ENCODE measurements at regions not wholly inside any gene's neighbourhood (a gene's known extent, or its start where the extent isn't known, plus 50 kb on each side); places are given as distances from the start of the nearest gene placed in this dataset.
"Not testable (repeated sequence)": the region's sequence is repeated elsewhere in the genome, so short reads cannot be mapped to it uniquely, and the experiment has no call there.

GRCh38 chr12:67103521-67103920 is 165.6 kb upstream of the CAND1 start:
- DNase-seq = no peak
- intact Hi-C loops (cut with DNase I) = no loop called here

DNA sequence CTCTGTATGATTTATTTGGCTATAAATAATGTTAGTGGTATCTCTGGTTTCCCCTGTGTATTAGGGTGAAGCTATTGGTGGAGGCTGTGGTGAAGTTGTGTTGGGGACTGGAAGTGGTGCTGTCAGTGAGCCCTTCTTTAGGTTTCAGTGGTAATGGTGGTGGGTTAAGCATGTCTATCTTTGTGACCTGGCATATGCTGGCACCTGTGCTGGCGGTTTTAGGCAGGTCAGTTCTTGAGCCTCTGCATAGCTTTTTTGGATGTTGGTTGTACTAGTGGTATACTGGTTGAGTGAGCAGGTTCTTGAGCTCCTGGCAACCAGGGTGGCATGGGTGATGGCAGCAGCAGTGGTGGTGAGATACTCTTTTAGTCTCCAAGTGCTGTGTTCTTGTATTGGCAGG is 161.9 kb upstream of the CAND1 start:
- no peak for DNase-seq
- intact Hi-C loops (cut with DNase I) = no loop called here

DNA sequence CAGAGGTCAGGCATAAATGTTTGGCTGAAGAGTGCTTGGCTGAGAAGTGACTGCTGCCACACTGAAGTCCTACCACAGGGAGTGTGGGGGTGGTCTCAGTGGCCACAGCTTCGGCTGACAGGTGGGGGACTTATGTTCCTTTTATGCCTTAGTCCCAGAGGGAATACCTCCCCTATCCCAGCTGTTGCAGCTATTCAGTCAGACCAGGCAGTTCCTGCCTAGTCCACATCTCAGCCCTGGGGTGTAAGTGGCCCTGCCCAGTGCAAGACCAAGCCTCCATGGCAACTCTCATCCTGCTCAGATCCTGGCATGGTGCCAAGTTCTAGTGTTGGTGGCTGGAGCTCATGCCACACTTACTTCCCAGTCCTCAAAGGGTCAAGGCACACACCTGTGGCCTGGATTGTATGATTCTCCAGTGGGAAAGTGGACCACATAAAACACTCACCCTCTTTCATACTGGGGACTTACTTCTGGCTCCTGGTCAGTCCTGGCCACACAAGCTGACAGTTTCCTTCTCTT is 161.3 kb upstream of the CAND1 start:
- DNase-seq = peak in 1 of 10 donors; percentile 8
- intact Hi-C loops (cut with DNase I) = no loop called here

- intact Hi-C loops (cut with DNase I); DNase-seq: not testable (repeated sequence)
These were observed 158.8 kb upstream of the CAND1 start for GRCh38 chr12:67110345-67110744.

GRCh38 chr12:67111182-67111581 is 158.0 kb upstream of the CAND1 start:
- intact Hi-C loops (cut with DNase I) = no loop called here
- no peak for DNase-seq

- intact Hi-C loops (cut with DNase I) = no loop called here
- DNase-seq = no peak
These were observed 156.6 kb upstream of the CAND1 start for GRCh38 chr12:67112586-67112985.

DNA sequence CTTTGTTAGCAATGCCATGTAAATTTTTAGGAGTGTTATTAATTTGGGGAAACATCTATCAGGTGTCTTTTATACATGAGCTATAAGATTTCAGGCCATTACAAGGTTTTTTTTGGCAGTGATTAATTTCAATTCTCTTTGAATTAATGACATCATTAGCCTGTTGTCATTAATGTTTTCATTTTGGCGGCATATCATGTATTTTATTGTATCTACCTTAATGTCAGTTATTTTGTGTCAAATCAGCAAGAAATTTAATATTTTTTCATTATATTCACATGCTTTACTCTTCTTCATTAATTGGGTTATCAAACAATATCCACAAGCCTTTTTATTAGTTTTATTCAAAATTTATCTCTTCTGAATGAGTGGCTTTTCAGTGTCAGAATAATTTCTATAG is 153.0 kb upstream of the CAND1 start:
- DNase-seq = no peak
- intact Hi-C loops (cut with DNase I) = no loop called here

DNA sequence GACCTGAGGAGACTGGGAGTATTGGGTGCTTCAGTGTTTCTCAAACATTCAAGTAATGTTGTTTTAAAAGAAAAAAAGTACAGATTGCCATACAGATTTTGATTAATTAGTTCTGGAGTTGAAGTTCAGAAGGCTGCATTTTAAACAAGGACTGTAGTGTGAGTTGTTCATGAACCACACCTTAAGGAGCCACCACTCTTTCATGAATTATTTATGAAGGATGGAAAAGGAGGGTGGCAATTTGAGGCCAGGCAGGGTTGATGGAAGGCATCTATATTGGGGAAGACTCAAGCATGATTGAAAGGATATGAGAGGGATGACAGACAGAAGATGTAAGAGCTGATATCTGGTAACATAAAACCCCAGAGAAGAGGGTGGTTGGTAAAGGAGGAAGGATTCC is 146.6 kb upstream of the CAND1 start:
- intact Hi-C loops (cut with DNase I) = no loop called here
- no peak for DNase-seq

DNA sequence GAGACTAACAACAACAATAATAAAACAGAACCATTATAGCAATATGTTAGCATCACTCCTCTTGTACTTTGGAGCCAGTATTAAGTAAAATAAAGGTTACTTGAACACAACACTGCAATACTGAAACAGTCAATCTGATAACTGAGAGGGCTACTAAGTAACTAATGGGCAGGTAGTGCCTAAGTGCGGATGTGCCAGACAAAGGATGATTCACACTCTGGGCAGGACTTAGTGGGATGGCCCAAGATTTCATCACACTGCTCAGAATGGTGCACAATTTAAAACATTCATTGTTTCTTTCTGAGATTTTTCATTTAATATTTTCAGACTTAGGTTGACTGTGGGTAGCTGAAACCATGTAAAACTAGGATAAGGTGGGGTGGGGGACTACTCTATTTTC is 131.9 kb upstream of the CAND1 start:
- intact Hi-C loops (cut with DNase I) = no loop called here
- DNase-seq = no peak

DNA sequence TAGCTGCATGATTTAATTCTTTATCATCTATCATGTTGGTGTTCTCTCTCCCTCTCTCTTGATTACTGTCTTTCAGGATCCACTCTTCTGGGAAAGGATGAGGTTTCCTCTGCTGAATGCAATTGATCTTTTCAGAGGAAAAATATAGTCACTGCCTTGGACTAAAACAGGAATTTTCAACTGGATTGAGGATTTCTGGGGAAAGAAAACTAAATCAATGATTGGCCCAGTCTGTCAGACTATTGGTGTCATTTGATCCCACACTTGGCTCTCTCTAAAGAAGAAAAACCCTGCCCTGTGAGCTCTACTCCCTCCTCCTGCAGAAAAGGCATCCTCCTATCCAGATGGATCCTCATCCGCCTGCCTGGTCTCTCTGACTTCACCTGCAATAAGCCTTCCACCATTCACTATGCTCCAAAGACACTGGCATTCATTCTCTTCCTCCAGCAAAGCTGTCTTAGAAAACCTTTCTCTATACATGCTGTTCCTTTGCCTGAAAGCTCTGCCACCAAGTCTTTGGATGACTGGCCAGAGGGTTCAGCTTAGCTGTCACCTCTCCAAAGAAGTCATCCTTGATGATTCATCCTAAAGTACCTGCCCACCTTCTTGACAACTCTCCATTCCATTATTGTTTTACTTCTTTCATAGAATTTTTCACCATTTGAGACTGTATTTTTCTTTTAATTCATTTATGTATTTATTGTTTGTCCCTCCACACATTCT is 127.7 kb upstream of the CAND1 start:
- no peak for DNase-seq
- intact Hi-C loops (cut with DNase I) = no loop called here

DNA sequence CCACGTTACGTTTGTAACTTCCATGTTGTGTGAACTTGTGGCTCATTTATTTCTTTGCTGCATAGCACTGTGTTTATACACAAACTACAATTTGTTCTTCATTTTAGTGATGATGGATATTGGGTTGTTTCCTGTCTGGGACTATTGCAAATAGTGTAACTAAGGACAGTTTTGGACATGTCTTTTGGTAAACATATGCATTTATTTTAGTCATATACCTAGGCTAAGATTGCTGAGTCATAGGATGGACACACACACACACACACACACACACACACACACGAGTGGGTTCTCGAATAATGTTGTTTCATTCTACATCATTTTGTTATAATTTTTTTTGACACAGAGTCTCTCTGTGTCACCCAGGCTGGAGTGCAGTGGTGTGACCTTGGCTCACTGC is 123.5 kb upstream of the CAND1 start:
- intact Hi-C loops (cut with DNase I) = no loop called here
- DNase-seq = no peak

DNA sequence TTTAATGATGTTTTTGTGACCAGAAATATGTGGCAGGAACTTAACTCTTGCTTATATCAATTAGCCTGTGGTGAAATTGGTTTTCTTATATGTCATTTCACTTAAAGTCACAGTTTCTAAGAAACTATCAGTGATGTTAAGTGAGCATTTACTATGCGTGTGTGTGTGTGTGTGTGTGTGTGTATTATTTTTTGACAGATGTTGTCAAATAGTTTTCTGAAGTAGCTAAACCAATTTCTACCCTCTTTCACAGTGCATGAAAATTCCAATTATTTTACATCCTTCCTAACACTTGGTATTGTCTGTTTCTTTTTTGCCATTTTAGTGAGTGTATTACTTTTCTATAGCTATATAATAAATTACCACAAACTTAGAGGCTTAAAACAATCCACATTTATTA is 122.1 kb upstream of the CAND1 start:
- intact Hi-C loops (cut with DNase I) = no loop called here

DNA sequence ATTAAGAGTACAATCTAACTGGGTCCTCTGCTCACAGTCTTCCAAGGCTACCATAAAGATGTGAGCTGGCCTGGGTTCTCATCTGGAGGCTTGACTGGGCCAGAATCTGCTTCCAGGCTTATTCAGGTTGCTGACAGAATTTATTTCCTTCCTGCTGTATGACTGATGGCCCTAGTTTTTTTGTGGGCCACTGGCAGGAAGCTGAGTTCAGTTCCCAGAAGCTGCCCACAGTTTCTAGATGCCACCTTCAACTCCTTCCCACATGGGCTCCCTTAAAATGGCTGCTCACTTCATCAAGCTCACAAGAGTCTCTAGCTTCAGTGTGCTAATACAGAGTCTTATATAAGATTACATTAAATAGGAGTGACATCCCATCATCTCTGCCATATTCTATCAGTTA is 121.7 kb upstream of the CAND1 start:
- intact Hi-C loops (cut with DNase I) = no loop called here
- DNase-seq = no peak

More for the DNA sequence above, 122.1 kb upstream of the CAND1 start:
- no peak for DNase-seq

GRCh38 chr12:67148265-67148664 is 120.9 kb upstream of the CAND1 start:
- no peak for DNase-seq
- intact Hi-C loops (cut with DNase I) = no loop called here

- intact Hi-C loops (cut with DNase I) = no loop called here
- DNase-seq = no peak
These were observed 117.3 kb upstream of the CAND1 start for GRCh38 chr12:67151886-67152285.

DNA sequence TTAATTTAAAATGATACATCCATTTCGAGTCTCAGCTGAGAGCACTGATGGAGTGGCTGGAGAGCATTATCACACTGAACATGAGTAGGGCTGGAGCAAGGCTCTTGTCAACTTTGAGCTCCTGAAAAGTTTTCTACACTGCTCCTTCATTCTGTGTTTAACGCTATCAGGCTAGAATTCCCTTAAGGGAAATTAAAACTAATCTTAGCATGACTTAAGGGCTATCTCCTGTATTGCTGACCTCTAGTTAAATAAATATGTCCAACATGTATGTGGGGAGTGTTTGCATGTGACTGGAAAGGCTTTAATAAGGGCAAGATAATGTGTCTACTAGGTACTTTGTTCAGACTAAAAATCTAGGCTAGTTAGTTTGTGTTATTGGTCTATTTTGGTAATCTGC is 116.7 kb upstream of the CAND1 start:
- DNase-seq = no peak
- intact Hi-C loops (cut with DNase I) = no loop called here

DNA sequence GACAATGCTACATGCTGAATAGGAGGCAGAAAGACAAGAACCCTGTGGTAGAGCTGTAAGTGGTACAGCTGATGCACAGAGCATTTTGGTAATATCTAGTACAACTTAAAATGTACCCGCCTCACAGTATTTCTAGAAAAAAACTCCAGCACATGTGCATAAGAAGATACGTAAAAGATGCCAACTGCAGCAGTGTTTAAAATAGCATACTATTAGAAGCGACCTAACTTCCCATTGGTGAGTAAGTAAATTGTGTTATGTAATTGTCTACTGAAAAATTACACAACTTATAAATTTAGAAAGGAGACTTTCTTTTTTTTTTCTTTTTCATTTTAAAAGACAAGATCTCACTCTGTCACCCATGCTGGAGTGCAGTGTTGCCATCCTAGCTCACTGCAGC is 114.3 kb upstream of the CAND1 start:
- no peak for DNase-seq
- intact Hi-C loops (cut with DNase I) = no loop called here

GRCh38 chr12:67155863-67156262 is 113.3 kb upstream of the CAND1 start:
- no peak for DNase-seq
- intact Hi-C loops (cut with DNase I) = no loop called here

DNA sequence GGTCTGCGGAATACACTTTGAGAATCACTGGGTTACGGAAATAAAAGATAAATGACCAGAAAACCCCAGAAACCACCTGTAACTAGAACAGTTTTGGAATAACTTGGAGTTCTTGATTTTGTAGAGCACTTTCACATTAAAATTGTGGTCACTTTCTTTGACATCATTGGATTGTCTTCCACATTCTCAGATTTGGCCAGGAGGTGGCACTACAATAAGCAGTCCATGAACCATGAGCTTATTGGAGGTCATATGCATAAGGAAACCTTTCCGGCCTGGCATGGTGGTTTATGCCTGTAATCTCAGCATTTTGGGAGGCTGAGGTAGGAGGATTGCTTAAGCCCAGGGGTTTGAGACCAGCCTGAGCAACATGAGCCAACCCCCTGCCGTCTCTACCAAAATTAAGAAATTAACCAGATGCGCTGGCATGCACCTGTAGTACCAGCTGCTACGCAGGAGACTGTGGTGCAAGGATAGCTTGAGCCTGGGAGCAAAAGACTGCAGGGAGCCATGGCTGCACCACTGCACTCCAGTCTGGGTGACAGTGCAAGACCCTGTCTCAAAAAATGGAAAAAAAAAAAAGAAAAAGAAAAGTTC is 107.7 kb upstream of the CAND1 start:
- intact Hi-C loops (cut with DNase I) = no loop called here
- peak in 1 of 10 donors; percentile 9 for DNase-seq

DNA sequence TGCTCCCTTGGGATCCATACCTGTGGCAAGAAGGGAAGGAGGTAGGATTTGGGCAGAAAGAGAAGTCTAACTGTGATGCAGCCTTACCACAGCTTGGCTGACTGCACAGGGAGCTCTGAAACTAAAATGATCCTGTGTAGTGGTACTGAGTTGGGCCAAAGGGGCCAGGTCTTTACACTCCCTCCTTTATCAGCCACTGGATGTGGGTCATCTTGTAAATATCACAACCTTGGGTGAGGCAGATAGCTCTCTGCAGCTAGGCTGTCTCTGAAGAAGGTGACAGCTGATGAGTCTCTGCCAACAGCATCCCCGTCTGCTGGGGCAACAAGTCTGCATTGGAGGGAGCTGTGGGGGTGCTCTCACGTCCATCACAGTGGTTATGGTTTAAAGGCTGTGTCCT is 95.9 kb upstream of the CAND1 start:
- DNase-seq = peak in 1 of 10 donors; percentile 40
- intact Hi-C loops (cut with DNase I) = no loop called here

DNA sequence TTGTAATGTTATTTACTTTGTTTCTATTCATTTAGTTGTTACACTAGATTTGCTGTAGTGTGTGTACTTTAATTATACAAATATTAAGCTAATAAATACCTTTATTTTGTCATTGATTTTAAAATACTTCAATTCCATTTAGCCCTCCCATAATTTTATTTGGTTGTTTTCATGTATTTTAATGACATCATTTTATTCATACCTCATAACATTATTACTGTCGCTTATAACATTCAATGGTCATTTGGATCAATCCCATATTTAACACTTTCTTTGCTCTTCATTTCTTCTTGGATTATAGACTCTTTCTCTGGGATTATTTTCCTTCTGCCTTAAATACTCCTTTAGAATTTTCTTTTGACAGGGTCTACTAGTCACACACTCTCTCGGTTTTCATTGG is 86.6 kb upstream of the CAND1 start:
- DNase-seq = no peak
- intact Hi-C loops (cut with DNase I) = no loop called here

GRCh38 chr12:67193704-67194103 is 75.5 kb upstream of the CAND1 start:
- intact Hi-C loops (cut with DNase I) = no loop called here
- no peak for DNase-seq

Data from posterior cingulate gyrus (tissue), 11 donors.